Thymus (tissue), 11 donors: ENCODE measurements at regions not wholly inside any gene's neighbourhood (a gene's known extent, or its start where the extent isn't known, plus 50 kb on each side); places are given as distances from the start of the nearest gene placed in this dataset.
"Not testable (repeated sequence)": the region's sequence is repeated elsewhere in the genome, so short reads cannot be mapped to it uniquely, and the experiment has no call there.

Experiments used
- DNase-seq, 9 donors: peaks; one replicate each; pipeline ENCODE4 v3.0.0-alpha.2; 2013; ENCODE audit warnings: low spot score in 9 of 9, low read depth in 6 of 9, missing footprints in 1 of 9
- H3K27ac ChIP-seq, 2 donors: one replicate each; pipeline ENCODE4 v1.5.1; 2013; ENCODE audit warnings: control low read depth in 1 of 2, low read depth in 1 of 2, low read length in 1 of 2, mild to moderate bottlenecking in 1 of 2, moderate library complexity in 1 of 2
- H3K27me3 ChIP-seq, 2 donors: one replicate each; pipeline ENCODE4 v1.5.1; 2013; ENCODE audit warnings: low read length in 1 of 2; ENCODE audit not compliant: control insufficient read depth in 2 of 2, insufficient read depth in 1 of 2
- H3K36me3 ChIP-seq, 2 donors: one replicate each; pipeline ENCODE4 v1.5.1; 2013; ENCODE audit warnings: low read length in 1 of 2, mild to moderate bottlenecking in 1 of 2, moderate library complexity in 1 of 2; ENCODE audit not compliant: control insufficient read depth in 2 of 2, insufficient read depth in 2 of 2
- H3K4me1 ChIP-seq, 2 donors: one replicate each; pipeline ENCODE4 v1.5.1; 2013; ENCODE audit warnings: low read length in 2 of 2; ENCODE audit not compliant: control insufficient read depth in 2 of 2, insufficient read depth in 2 of 2
- H3K4me3 ChIP-seq, 2 donors: one replicate each; pipeline ENCODE4 v1.5.1; 2013; ENCODE audit warnings: low read length in 2 of 2, control low read depth in 1 of 2, mild to moderate bottlenecking in 1 of 2
- H3K9me3 ChIP-seq, 2 donors: one replicate each; pipeline ENCODE4 v1.5.1; 2013; ENCODE audit warnings: low read length in 1 of 2, mild to moderate bottlenecking in 1 of 2; ENCODE audit not compliant: control insufficient read depth in 2 of 2, insufficient read depth in 1 of 2
- WGBS: extraction: QIAGEN DNeasy Blood & Tissue Kit; methylation state at CpG from one replicate; pipeline ENCODE4 v1.1.7; 2013; 5-methylcytosine and 5-hydroxymethylcytosine counted together
- donor health status: healthy.

DNA sequence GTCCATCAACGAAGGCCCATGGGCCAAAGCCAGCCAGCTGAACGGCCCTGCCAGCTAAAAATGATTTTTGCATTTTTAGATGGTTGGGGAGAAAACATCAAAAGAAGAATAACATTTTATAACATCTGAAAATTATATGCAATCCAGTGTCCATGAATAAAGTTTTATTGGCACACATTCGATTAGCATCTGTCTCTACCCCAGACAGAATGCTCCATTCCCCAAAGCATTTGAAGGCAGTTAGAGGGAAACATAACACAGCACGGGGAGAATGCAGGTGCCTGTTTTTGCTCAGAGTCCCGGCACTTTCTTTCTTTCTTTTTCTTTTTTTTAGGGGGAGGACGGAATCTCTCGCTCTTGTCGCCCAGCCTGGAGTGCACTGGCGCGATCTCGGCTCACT is 110.7 kb downstream of the ZNF664 start:
- H3K4me3 ChIP-seq = no peak overlapping the region
- no peaks in the 10 kb centered on the region for H3K36me3 ChIP-seq
- DNase-seq = no peak
- 89% methylated on average over 11 of the region's 11 CpGs for WGBS
- H3K27ac ChIP-seq = no peak overlapping the region
- peaks cover 0 to 7% of the 10 kb centered on the region in 2 donors for H3K9me3 ChIP-seq
- no peaks in the 10 kb centered on the region for H3K27me3 ChIP-seq
- no peaks in the 10 kb centered on the region for H3K4me1 ChIP-seq

DNA sequence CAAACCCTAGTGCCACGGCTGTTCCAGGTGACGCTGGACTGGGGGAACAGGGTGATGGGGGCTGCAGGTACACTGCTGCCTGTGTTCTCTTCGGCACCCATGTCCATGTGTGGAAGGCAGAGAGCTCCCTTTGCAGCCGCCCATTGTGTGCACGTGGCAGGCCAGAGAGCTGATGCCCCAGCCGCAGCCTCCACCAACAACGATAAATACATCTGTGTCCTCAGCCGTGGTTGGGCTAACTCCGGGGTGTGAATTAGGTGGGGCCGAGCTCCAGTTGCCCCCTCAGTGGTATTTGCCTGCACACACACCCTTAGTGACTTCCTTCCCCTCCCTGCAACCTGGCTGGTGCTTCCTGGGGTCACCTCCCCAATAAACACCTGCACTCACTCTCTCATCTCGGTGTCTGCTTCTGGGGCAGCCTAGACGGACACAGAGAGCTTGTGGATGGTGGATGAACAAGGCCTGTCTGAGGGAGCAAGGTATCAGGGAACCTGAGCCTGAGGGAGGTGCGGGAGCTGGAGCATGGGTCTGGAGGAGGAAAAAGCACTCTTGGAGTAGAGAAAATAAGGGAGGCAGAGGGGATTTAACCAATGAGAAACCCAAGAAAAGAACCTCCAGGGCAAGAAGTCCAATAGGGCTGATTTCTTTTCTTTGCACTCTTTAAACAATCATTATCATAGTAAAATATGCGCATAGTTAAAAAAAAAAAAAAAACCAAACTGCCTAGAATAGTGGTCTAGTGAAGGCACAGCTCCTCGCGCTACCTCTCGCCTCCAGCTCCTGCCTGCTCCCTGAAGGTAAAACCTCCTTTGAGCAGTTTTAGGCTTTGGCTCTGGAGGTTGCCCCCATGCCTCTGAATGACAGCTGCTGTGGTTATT is 112.6 kb downstream of the ZNF664 start:
- Histone ChIP-seq H3K27ac (no peak overlapping the region), H3K36me3 (no peaks in the 10 kb centered on the region), H3K27me3 (no peaks in the 10 kb centered on the region), H3K9me3 (peaks cover 0 to 7% of the 10 kb centered on the region in 2 donors), H3K4me1 (no peaks in the 10 kb centered on the region), H3K4me3 (no peak overlapping the region)
- no peak for DNase-seq
- 44% methylated on average over 17 of the region's 17 CpGs for WGBS

- DNase-seq = no peak
- H3K4me1 ChIP-seq = no peaks in the 10 kb centered on the region
- WGBS = 98% methylated on average over 7 of the region's 7 CpGs
- no peaks in the 10 kb centered on the region for H3K27me3 ChIP-seq
- H3K4me3 ChIP-seq = no peak overlapping the region
- H3K36me3 ChIP-seq = no peaks in the 10 kb centered on the region
- no peak overlapping the region for H3K27ac ChIP-seq
- H3K9me3 ChIP-seq = peaks cover 0 to 7% of the 10 kb centered on the region in 2 donors
Measured at GRCh38 chr12:124086299-124086898, 113.4 kb downstream of the ZNF664 start.

GRCh38 chr12:124087266-124088051 is 114.4 kb downstream of the ZNF664 start:
- Histone ChIP-seq H3K4me1 (no peaks in the 10 kb centered on the region), H3K4me3 (no peak overlapping the region), H3K9me3 (peaks cover 0 to 7% of the 10 kb centered on the region in 2 donors), H3K27ac (no peak overlapping the region), H3K27me3 (no peaks in the 10 kb centered on the region), H3K36me3 (no peaks in the 10 kb centered on the region)
- no peak for DNase-seq
- WGBS = 96% methylated on average over 10 of the region's 10 CpGs

DNA sequence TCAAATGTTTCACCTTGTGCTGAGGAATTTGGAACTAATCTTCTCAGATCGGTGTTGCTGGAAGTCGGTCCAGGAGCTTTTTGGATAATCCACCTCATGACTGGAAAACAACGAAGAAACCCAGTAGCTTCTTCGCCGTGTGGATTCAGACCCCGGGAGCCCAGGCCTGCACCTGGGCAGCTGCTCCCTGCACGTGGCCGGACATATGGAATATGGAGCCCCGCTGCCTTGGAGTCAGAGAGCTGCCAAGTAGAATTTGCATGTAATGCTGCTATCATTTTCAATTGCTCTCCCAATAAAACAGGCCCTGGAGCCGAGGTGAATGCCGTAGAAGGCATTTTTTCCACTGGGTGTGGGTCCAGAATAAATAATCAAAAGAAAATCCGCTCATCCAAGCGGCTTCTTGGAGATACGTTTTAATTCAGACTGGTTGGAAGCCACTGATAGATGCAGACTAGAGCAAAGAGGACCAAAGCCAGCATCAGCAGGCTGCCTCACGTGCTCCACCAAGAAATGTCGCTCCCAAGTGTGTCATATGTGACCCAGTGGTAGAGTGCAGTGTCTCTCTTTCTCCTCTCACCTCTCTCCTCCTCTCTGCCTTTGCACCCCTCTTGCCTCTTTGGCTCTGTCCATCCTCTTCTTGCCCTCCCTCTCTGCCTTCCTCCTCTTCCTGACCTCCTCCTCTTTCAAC is 115.3 kb downstream of the ZNF664 start:
- H3K27ac ChIP-seq = no peak overlapping the region
- H3K36me3 ChIP-seq = no peaks in the 10 kb centered on the region
- no peaks in the 10 kb centered on the region for H3K27me3 ChIP-seq
- WGBS = 90% methylated on average over 16 of the region's 16 CpGs
- DNase-seq = no peak
- H3K4me3 ChIP-seq = no peak overlapping the region
- H3K4me1 ChIP-seq = no peaks in the 10 kb centered on the region
- peaks cover 0 to 7% of the 10 kb centered on the region in 2 donors for H3K9me3 ChIP-seq

DNA sequence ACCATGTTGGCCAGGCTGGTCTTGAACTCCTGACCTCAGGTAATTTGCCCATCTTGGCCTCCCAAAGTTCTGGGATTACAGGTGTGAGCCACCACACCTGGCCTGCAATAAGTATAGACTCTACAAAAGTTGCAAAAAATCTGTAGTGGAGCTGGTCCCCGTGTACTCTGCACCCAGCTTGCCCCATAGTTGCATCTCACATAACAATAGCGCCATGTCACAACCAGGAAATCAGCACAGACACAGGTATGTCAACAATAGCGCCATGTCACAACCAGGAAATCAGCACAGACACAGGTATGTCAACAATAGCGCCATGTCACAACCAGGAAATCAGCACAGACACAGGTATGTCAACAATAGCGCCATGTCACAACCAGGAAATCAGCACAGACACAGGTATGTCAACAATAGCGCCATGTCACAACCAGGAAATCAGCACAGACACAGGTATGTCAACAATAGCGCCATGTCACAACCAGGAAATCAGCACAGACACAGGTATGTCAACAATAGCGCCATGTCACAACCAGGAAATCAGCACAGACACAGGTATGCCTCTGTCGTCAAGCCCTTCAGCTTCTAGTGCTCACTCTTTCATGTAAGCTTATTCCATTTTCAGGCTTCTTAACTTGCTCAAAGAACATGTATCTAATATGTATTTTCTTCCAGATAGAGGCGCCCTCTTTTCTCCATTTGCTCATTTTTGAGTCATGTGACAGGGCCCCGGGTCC is 116.3 kb downstream of the ZNF664 start:
- H3K4me3 ChIP-seq, H3K4me1 ChIP-seq, H3K36me3 ChIP-seq, H3K27me3 ChIP-seq, H3K9me3 ChIP-seq, H3K27ac ChIP-seq, DNase-seq: not testable (repeated sequence)
- WGBS = 96% methylated on average over 7 of the region's 11 CpGs

DNA sequence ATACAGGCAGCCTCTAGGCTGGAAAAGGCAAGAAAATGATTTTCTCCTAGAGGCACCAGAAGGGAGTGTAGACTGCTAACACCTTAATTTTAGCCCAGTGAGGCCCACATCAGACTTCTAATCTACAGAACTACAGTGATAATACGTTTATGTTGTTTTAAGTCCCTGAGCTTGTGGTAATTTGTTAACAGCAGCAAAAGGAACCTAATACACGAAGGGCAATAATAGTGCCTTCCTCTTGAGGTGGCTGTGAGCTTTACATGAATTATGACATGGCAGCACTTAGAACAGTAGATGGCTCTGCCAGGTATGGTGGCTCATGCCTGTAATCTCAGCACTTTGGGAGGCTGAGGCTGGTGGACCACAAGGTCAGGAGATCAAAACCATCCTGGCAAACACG is 118.8 kb downstream of the ZNF664 start:
- no peaks in the 10 kb centered on the region for H3K36me3 ChIP-seq
- H3K4me1 ChIP-seq = no peaks in the 10 kb centered on the region
- WGBS = 98% methylated on average over 3 of the region's 3 CpGs
- no peak overlapping the region for H3K4me3 ChIP-seq
- peaks cover 0 to under 1% of the 10 kb centered on the region in 2 donors for H3K27me3 ChIP-seq
- H3K27ac ChIP-seq = no peak overlapping the region
- DNase-seq = no peak
- no peaks in the 10 kb centered on the region for H3K9me3 ChIP-seq

DNA sequence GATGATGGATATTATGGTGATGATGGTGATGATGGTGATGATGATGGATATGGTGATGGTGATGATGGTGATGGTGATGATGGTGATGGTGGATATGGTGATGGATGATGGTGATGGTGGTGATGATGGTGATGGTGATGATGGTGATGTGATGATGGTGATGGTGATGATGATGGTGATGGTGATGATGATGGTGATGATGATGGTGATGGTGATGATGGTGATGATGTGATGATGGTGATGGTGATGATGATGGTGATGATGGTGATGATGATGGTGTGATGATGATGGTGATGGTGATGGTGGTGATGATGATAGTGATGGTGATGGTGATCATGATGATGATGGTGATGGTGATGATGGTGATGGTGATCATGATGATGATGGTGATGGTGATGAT is 119.5 kb downstream of the ZNF664 start:
- H3K9me3 ChIP-seq, H3K4me3 ChIP-seq, H3K27me3 ChIP-seq, H3K27ac ChIP-seq, H3K4me1 ChIP-seq, H3K36me3 ChIP-seq, DNase-seq: not testable (repeated sequence)
